HepG2 (cell line): ENCODE measurements at regions not wholly inside any gene's neighbourhood (a gene's known extent, or its start where the extent isn't known, plus 50 kb on each side); places are given as distances from the start of the nearest gene placed in this dataset.

Experiments
- ATAC-seq: fragments of 200-7000 bp; cut with Tn5 transposase; 3 replicates; pipeline ENCODE4 v1.9.1; 2020; ENCODE audit warnings: mild to moderate bottlenecking, moderate library complexity
- BruUV-seq: library from RNA; stranded (reverse); fragments of 400-500 nt; replicated peaks from 2 replicates; lab custom pipeline; 2021; lab: Mats Ljungman, UMichigan
- CTCF ChIA-PET: fragments of 300-600 bp; formaldehyde crosslinking; extraction: SDS; loops from one replicate; lab custom pipeline; 2021; ENCODE audit warnings: low total read pairs, inconsistent platforms, low intra/inter-chr PET ratio; lab: Yijun Ruan, JAX
- POLR2A ChIA-PET: fragments of 350-600 bp; sonication (Branson Sonifier 250); formaldehyde crosslinking; loops from one replicate; lab custom pipeline; 2020; ENCODE audit warnings: antibody characterized with exemption, inconsistent platforms; lab: Yijun Ruan, JAX
- DNase-seq: peaks from one replicate; pipeline ENCODE4 v3.0.0-alpha.2; 2015; ENCODE audit warnings: low spot score
- FAIRE-seq: peaks from 3 replicates; lab custom pipeline; 2011; peaks lifted over from hg19 to GRCh38; lab: Jason Lieb, UNC
- H2AFZ ChIP-seq: one replicate; pipeline ENCODE4 v1.6.1; 2011; ENCODE audit warnings: low read length, inconsistent platforms
- H3K27ac ChIP-seq: fragments of 300-600 bp; 3 replicates; pipeline ENCODE4 v1.8.0; 2011; ENCODE audit warnings: mixed run types, mild to moderate bottlenecking, mixed read lengths, low read length, inconsistent platforms; ENCODE audit not compliant: insufficient read depth; ENCODE audit errors: extremely low read length
- H3K27me3 ChIP-seq, 2 experiments: fragments of 200-600 bp in 1 of 2; 2 replicates in 1 of 2; 3 replicates in 1 of 2; pipeline versions ENCODE4 v1.6.0 to v1.8.0; 2011; ENCODE audit warnings: low read length in 2 of 2, mild to moderate bottlenecking in 2 of 2, moderate library complexity in 2 of 2, inconsistent platforms in 1 of 2; ENCODE audit not compliant: insufficient read depth in 2 of 2, control insufficient read depth in 1 of 2
- H3K36me3 ChIP-seq, 2 experiments: fragments of 200-600 bp in 1 of 2; replicated peaks in 1 of 2; 2 replicates in 1 of 2; 3 replicates in 1 of 2; pipeline versions ENCODE4 v1.5.1 to v1.8.0; 2011; ENCODE audit warnings: low read length in 2 of 2, inconsistent platforms in 1 of 2; ENCODE audit not compliant: insufficient read depth in 2 of 2, control insufficient read depth in 1 of 2
- H3K4me1 ChIP-seq: 2 replicates; pipeline ENCODE4 v1.5.1; 2012; ENCODE audit warnings: low read length, inconsistent platforms; ENCODE audit not compliant: insufficient read depth
- H3K4me2 ChIP-seq: 2 replicates; pipeline ENCODE4 v1.6.0; 2011; ENCODE audit warnings: low read depth, low read length, inconsistent platforms
- H3K4me3 ChIP-seq, 3 experiments: fragments of 200-600 bp in 1 of 3; sonication (generic), shearing (Covaris generic) in 1 of 3; replicated peaks in 1 of 3; 2 replicates each; pipeline ENCODE4 v1.5.1; 2011 to 2016; ENCODE audit warnings: low read length in 3 of 3, inconsistent platforms in 2 of 3, low read depth in 2 of 3, mild to moderate bottlenecking in 2 of 3, control low read depth in 1 of 3, mixed read lengths in 1 of 3; ENCODE audit not compliant: insufficient read depth in 1 of 3
- H3K79me2 ChIP-seq: one replicate; pipeline ENCODE4 v1.6.1; 2011; ENCODE audit warnings: low read length, inconsistent platforms; ENCODE audit not compliant: insufficient read depth
- H3K9ac ChIP-seq: 2 replicates; pipeline ENCODE4 v1.6.0; 2011; ENCODE audit warnings: mild to moderate bottlenecking, low read depth, low read length, inconsistent platforms; ENCODE audit not compliant: insufficient read depth
- H3K9me3 ChIP-seq: 2 replicates; pipeline ENCODE4 v1.5.1; 2012; ENCODE audit warnings: mild to moderate bottlenecking, low read length
- H4K20me1 ChIP-seq: 2 replicates; pipeline ENCODE4 v1.6.0; 2011; ENCODE audit warnings: inconsistent platforms, mild to moderate bottlenecking, low read length, moderate library complexity; ENCODE audit not compliant: insufficient read depth
- ATAD3A ChIP-seq: sonication (generic); formaldehyde crosslinking; IDR thresholded peaks from 2 replicates; pipeline ENCODE4 v1.4.0; 2020; ENCODE audit warnings: missing genetic modification reagents
- BCL6 ChIP-seq: IDR thresholded peaks from 2 replicates; pipeline ENCODE4 v1.6.1; 2016; ENCODE audit warnings: missing genetic modification reagents, missing compliant biosample characterization
- ELF1 ChIP-seq: sonication (generic); formaldehyde crosslinking; IDR thresholded peaks from 2 replicates; pipeline ENCODE4 v1.4.0; 2020; ENCODE audit warnings: missing genetic modification reagents
- FOXJ3 ChIP-seq: sonication (generic); formaldehyde crosslinking; IDR thresholded peaks from 2 replicates; pipeline ENCODE4 v1.4.0; 2020; ENCODE audit warnings: missing genetic modification reagents, mild to moderate bottlenecking, borderline replicate concordance
- RARA ChIP-seq: IDR thresholded peaks from 2 replicates; pipeline ENCODE4 v1.6.1; 2016; ENCODE audit warnings: missing genetic modification reagents, missing compliant biosample characterization
- SOX13 ChIP-seq, 3 experiments: fragments of 450-650 bp in 1 of 3; sonication (generic) in 1 of 3; formaldehyde crosslinking in 1 of 3; IDR thresholded peaks in 2 of 3; conservative IDR thresholded peaks in 1 of 3; 2 replicates each; pipeline versions ENCODE4 v1.5.0 to v1.6.1; 2016 to 2020; ENCODE audit warnings: antibody characterized with exemption in 1 of 3, mild to moderate bottlenecking in 1 of 3, missing compliant biosample characterization in 1 of 3, missing genetic modification reagents in 1 of 3, moderate library complexity in 1 of 3
- SRSF9 ChIP-seq: fragments of 200-400 bp; formaldehyde crosslinking; IDR thresholded peaks from 2 replicates; pipeline ENCODE4 v1.6.1; 2018; ENCODE audit warnings: borderline replicate concordance, mild to moderate bottlenecking, low read depth, low read length; ENCODE audit not compliant: insufficient read depth, poor library complexity, severe bottlenecking
- THAP11 ChIP-seq: IDR thresholded peaks from 2 replicates; pipeline ENCODE4 v1.6.1; 2016; ENCODE audit warnings: missing biosample characterization, missing genetic modification reagents
- ZNF3 ChIP-seq: IDR thresholded peaks from 2 replicates; pipeline ENCODE4 v1.7.0; 2017; ENCODE audit warnings: inconsistent platforms
- ZNF335 ChIP-seq: sonication (generic); formaldehyde crosslinking; IDR thresholded peaks from 2 replicates; pipeline ENCODE4 v1.4.0; 2020; ENCODE audit warnings: missing genetic modification reagents
- ZNF33A ChIP-seq: sonication (generic); formaldehyde crosslinking; IDR thresholded peaks from 2 replicates; pipeline ENCODE4 v1.5.1; 2020; ENCODE audit warnings: missing genetic modification reagents, mild to moderate bottlenecking, moderate library complexity, borderline replicate concordance
- ZNF768 ChIP-seq: sonication (generic); formaldehyde crosslinking; IDR thresholded peaks from 2 replicates; pipeline ENCODE4 v1.4.0; 2020; ENCODE audit warnings: missing genetic modification reagents
- ZNF839 ChIP-seq: sonication (generic); formaldehyde crosslinking; IDR thresholded peaks from 2 replicates; pipeline ENCODE4 v1.4.0; 2020; ENCODE audit warnings: missing genetic modification reagents, mild to moderate bottlenecking, borderline replicate concordance
- WGBS: methylation state at CpG from one replicate; pipeline ENCODE4 v1.1.6; 2017; ENCODE audit warnings: low lambda C conversion rate; 5-methylcytosine and 5-hydroxymethylcytosine counted together
- in situ Hi-C: cut with HindIII; loops from 2 replicates; pipeline ENCODE4 v1.10.0; 2017; ENCODE audit warnings: low pct_unique_long_range_greater_than_20kb; ENCODE audit not compliant: extremely low pct_ligation_motif_present
- intact Hi-C: fragments of 100-400 bp; cut with micrococcal nuclease; formaldehyde crosslinking; loops from one replicate; pipeline ENCODE4 v1.10.0; 2022; ENCODE audit not compliant: unreplicated experiment
- TF ChIP-seq, protein P1 (sequence below): sonication (generic); formaldehyde crosslinking; IDR thresholded peaks from 2 replicates; pipeline ENCODE4 v1.5.0; 2020; ENCODE audit warnings: missing genetic modification reagents
- TF ChIP-seq, protein P2 (sequence below): sonication (generic); formaldehyde crosslinking; IDR thresholded peaks from 2 replicates; pipeline ENCODE4 v1.8.1; 2023; ENCODE audit warnings: missing genetic modification reagents, inconsistent platforms, borderline replicate concordance

DNA sequence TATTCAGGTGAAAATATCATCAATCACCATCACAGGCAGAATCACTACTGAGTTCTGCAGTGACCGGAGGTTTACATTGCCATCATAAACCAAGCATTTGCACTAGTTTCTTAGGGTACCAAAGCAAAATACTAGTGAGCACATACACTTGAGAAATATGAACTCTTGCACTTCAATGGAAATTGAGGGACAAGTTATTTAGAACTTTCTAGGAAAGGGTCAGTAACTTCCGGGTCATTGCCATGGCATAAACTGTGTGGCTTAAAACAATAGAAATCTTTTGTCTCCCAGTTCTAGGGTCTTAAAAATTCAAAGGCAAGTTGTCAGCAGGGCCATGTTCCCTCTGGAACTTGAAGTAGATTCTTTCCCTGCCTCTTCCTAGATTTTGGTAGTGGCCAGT is 197.5 kb downstream of the ZC3H11B start:
- intact Hi-C loops (loop anchor here (10.0 kb wide), 2 partner anchors 101 to 149 kb away; no protein-coding TSS in a partner anchor), in situ Hi-C loops (loop anchor here (25.0 kb wide), 1 partner anchor 1078 kb away; the partner anchor contains the start of gene TGFB2)
- TF ChIP-seq ATAD3A, result no peak
- no peak for TF ChIP-seq SOX13 (IDR thresholded peaks at IDR 0.05)
- peak in 1 of 2 experiments; percentile 24; a peak in 1 of 4 replicates for TF ChIP-seq SOX13 (CRISPR knock-in tag; conservative IDR thresholded peaks at IDR 0.05 in 1 of 2, IDR thresholded peaks at IDR 0.05 in 1 of 2)
- TF ChIP-seq BCL6 (CRISPR knock-in tag), result peak; percentile 95
- TF ChIP-seq, protein P1, sequence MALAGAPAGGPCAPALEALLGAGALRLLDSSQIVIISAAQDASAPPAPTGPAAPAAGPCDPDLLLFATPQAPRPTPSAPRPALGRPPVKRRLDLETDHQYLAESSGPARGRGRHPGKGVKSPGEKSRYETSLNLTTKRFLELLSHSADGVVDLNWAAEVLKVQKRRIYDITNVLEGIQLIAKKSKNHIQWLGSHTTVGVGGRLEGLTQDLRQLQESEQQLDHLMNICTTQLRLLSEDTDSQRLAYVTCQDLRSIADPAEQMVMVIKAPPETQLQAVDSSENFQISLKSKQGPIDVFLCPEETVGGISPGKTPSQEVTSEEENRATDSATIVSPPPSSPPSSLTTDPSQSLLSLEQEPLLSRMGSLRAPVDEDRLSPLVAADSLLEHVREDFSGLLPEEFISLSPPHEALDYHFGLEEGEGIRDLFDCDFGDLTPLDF (CRISPR knock-in tag), result no peak
- TF ChIP-seq RARA, result peak; percentile 74
- no peak for TF ChIP-seq ZNF839
- Histone ChIP-seq H3K4me1 (peaks cover 40% of the 10 kb centered on the region), H3K36me3 (no peaks in the 10 kb centered on the region), H3K4me3 (no peak overlapping the region), H3K9ac (no peak overlapping the region), H3K9me3 (no peaks in the 10 kb centered on the region), H2AFZ (no peak overlapping the region), H3K27ac (no peak overlapping the region), H3K27me3 (no peaks in the 10 kb centered on the region), H4K20me1 (no peaks in the 10 kb centered on the region), H3K4me2 (no peak overlapping the region), H3K79me2 (no peaks in the 10 kb centered on the region)
- FAIRE-seq, result no peak
- POLR2A ChIA-PET, result no interaction called here
- no peak for ATAC-seq
- no peak for DNase-seq
- CTCF ChIA-PET, result no interaction called here
- WGBS, result 87% methylated on average over 2 of the region's 2 CpGs
- no TSS peak for BruUV-seq

DNA sequence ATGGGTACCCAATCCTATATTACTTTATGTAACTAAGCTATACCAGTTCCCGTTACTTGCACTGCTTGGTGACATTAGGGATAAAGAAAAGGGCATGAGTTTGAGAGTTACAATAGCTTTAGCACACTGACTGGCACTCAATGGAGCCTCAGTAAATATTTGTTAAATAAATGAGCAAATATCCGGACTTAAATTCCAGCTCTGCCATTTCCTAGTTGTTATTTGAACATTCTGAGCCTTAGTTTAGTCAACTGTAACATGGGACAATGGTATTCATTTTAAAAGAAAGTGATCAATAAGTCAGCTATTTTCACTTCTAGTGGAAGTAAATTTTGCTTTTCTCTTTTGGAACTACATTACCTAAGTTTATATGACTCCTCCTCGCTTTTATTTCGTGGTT is 198.7 kb downstream of the ZC3H11B start:
- CTCF ChIA-PET, result no interaction called here
- H3K79me2 ChIP-seq, result no peaks in the 10 kb centered on the region
- H2AFZ ChIP-seq, result no peak overlapping the region
- FAIRE-seq (no peak), ATAC-seq (peak; percentile 80), DNase-seq (peak; percentile 58)
- H3K27me3 ChIP-seq, result no peaks in the 10 kb centered on the region
- no TSS peak for BruUV-seq
- H3K27ac ChIP-seq, result peak overlapping the region; percentile 44
- H3K9ac ChIP-seq, result no peak overlapping the region
- H3K4me2 ChIP-seq, result peak overlapping the region; percentile 31
- in situ Hi-C loops, result loop anchor here (25.0 kb wide), 1 partner anchor 1077 kb away; the partner anchor contains the start of gene TGFB2
- no peaks in the 10 kb centered on the region for H3K36me3 ChIP-seq
- H3K4me3 ChIP-seq, result no peak overlapping the region
- no peaks in the 10 kb centered on the region for H3K9me3 ChIP-seq
- H3K4me1 ChIP-seq, result peaks cover 40% of the 10 kb centered on the region
- 17% methylated on average over 4 of the region's 4 CpGs for WGBS
- POLR2A ChIA-PET, result interaction anchor here (0.6 to 1.2 kb wide), 3 partner anchors 104 to 241 kb away, joined by 3 to 7 read pairs (median 3); partner anchors contain the start of gene LYPLAL1
- no peaks in the 10 kb centered on the region for H4K20me1 ChIP-seq
- intact Hi-C loops, result loop anchor here (10.0 kb wide), 2 partner anchors 99 to 151 kb away; no protein-coding TSS in a partner anchor
- TF ChIP-seq SRSF9 (no peak), ELF1 (CRISPR knock-in tag) (peak; percentile 55), ZNF3 (CRISPR knock-in tag) (peak; percentile 80; the same call in 1 of the 2 replicates), ZNF768 (no peak), THAP11 (CRISPR knock-in tag) (peak; percentile 41; the same call in 1 of the 2 replicates), ZNF33A (CRISPR knock-in tag) (no peak), FOXJ3 (CRISPR knock-in tag) (peak; percentile 60; the same call in 1 of the 2 replicates), ZNF335 (CRISPR knock-in tag) (0 out of 2 replicates have a peak, but pooled peaks have one; percentile 55)
- TF ChIP-seq, protein P2, sequence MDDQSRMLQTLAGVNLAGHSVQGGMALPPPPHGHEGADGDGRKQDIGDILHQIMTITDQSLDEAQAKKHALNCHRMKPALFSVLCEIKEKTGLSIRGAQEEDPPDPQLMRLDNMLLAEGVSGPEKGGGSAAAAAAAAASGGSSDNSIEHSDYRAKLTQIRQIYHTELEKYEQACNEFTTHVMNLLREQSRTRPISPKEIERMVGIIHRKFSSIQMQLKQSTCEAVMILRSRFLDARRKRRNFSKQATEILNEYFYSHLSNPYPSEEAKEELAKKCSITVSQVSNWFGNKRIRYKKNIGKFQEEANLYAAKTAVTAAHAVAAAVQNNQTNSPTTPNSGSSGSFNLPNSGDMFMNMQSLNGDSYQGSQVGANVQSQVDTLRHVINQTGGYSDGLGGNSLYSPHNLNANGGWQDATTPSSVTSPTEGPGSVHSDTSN (CRISPR knock-in tag), result no peak
